Endothelial cell of umbilical vein (primary cell): ENCODE measurements at regions not wholly inside any gene's neighbourhood (a gene's known extent, or its start where the extent isn't known, plus 50 kb on each side); places are given as distances from the start of the nearest gene placed in this dataset.

ENCODE experiments used
- BruUV-seq: library from RNA; stranded (reverse); fragments of 400-500 nt; replicated peaks from 2 replicates; lab custom pipeline; 2021; lab: Mats Ljungman, UMichigan
- CTCF ChIA-PET: fragments of 300-600, 350-600 bp; sonication (Branson Sonifier 250); formaldehyde crosslinking; loops from one replicate; lab custom pipeline; 2021; ENCODE audit warnings: antibody characterized with exemption, inconsistent platforms; lab: Charles Lee
- POLR2A ChIA-PET: fragments of 300-600, 350-600 bp; sonication (Branson Sonifier 250); formaldehyde crosslinking; loops from one replicate; lab custom pipeline; 2021; ENCODE audit warnings: antibody characterized with exemption, inconsistent platforms; lab: Charles Lee
- DNase-seq: peaks from one replicate; pipeline ENCODE4 v3.0.0-alpha.2; 2011; ENCODE audit warnings: low read depth, low spot score
- FAIRE-seq: peaks from 2 replicates; lab custom pipeline; 2011; peaks lifted over from hg19 to GRCh38; lab: Jason Lieb, UNC
- H2AFZ ChIP-seq: 2 replicates; pipeline ENCODE4 v1.6.0; 2012; ENCODE audit warnings: low read depth, low read length, control low read depth, inconsistent platforms
- H3K27ac ChIP-seq: 2 replicates; pipeline ENCODE4 v1.5.1; 2011; ENCODE audit warnings: low read depth, mild to moderate bottlenecking, control low read depth, low read length, moderate library complexity; ENCODE audit not compliant: insufficient read depth
- H3K27me3 ChIP-seq, 2 experiments: 2 replicates each; pipeline versions ENCODE4 v1.6.0 to v1.6.1; 2011; ENCODE audit warnings: low read length in 2 of 2, mixed read lengths in 1 of 2; ENCODE audit not compliant: control insufficient read depth in 2 of 2, insufficient read depth in 2 of 2
- H3K36me3 ChIP-seq, 2 experiments: 2 replicates in 1 of 2; 3 replicates in 1 of 2; pipeline ENCODE4 v1.5.1; 2011; ENCODE audit warnings: low read length in 2 of 2, mild to moderate bottlenecking in 1 of 2, moderate library complexity in 1 of 2; ENCODE audit not compliant: control insufficient read depth in 2 of 2, insufficient read depth in 2 of 2; ENCODE audit errors: extremely low read depth in 1 of 2
- H3K4me1 ChIP-seq: 3 replicates; pipeline ENCODE4 v1.5.1; 2011; ENCODE audit warnings: mild to moderate bottlenecking, low read length; ENCODE audit not compliant: control insufficient read depth, insufficient read depth; ENCODE audit errors: extremely low read depth
- H3K4me2 ChIP-seq: 2 replicates; pipeline ENCODE4 v1.6.1; 2011; ENCODE audit warnings: low read length, control low read depth, mixed read lengths; ENCODE audit not compliant: insufficient read depth
- H3K4me3 ChIP-seq, 3 experiments: fragments of 200-600 bp in 1 of 3; sonication (generic), shearing (Covaris generic) in 1 of 3; replicated peaks in 1 of 3; 2 replicates each; pipeline ENCODE4 v1.5.1; 2011 to 2016; ENCODE audit warnings: control low read depth in 3 of 3, low read length in 3 of 3, mild to moderate bottlenecking in 2 of 3, inconsistent platforms in 1 of 3, low read depth in 1 of 3, moderate library complexity in 1 of 3; ENCODE audit not compliant: insufficient read depth in 1 of 3
- H3K79me2 ChIP-seq: 2 replicates; pipeline ENCODE4 v1.6.0; 2012; ENCODE audit warnings: low read length, inconsistent platforms; ENCODE audit not compliant: control insufficient read depth, insufficient read depth
- H3K9ac ChIP-seq: replicated peaks from 2 replicates; pipeline ENCODE3; 2011; ENCODE audit warnings: low read length, control low read depth; ENCODE audit not compliant: insufficient read depth; ENCODE audit errors: extremely low read depth
- H3K9me1 ChIP-seq: replicated peaks from 3 replicates; pipeline ENCODE4 v1.6.0; 2011; ENCODE audit warnings: mild to moderate bottlenecking, low read length; ENCODE audit not compliant: control insufficient read depth, insufficient read depth; ENCODE audit errors: extremely low read depth
- H3K9me3 ChIP-seq: replicated peaks from 2 replicates; pipeline ENCODE4 v1.5.1; 2012; ENCODE audit warnings: low read length, inconsistent platforms; ENCODE audit not compliant: control insufficient read depth, insufficient read depth
- H4K20me1 ChIP-seq: replicated peaks from 2 replicates; pipeline ENCODE3; 2011; ENCODE audit warnings: mild to moderate bottlenecking, low read length; ENCODE audit not compliant: control insufficient read depth, insufficient read depth; ENCODE audit errors: extremely low read depth
- EZH2 ChIP-seq: IDR thresholded peaks from 2 replicates; pipeline ENCODE4 v1.6.1; 2012; ENCODE audit warnings: borderline replicate concordance, low read depth, mild to moderate bottlenecking, moderate library complexity, low read length, inconsistent platforms; ENCODE audit not compliant: severe bottlenecking
- GATA2 ChIP-seq: IDR thresholded peaks from 2 replicates; pipeline ENCODE4 v1.7.0; 2011; ENCODE audit warnings: low read depth, mild to moderate bottlenecking, moderate library complexity, mixed read lengths, low read length; ENCODE audit not compliant: insufficient read length, insufficient read depth
- MYC ChIP-seq: IDR thresholded peaks from one replicate; pipeline ENCODE4 v1.6.1; 2011; ENCODE audit warnings: mild to moderate bottlenecking, low read depth, low read length
- POLR2AphosphoS5 ChIP-seq: IDR thresholded peaks from 2 replicates; pipeline ENCODE4 v1.6.1; 2012; ENCODE audit warnings: low read depth, mild to moderate bottlenecking, control low read depth, low read length, moderate library complexity; ENCODE audit not compliant: insufficient read depth
- dilution Hi-C: fragments of 300-500 bp; cut with MboI; formaldehyde crosslinking; loops from one replicate; pipeline ENCODE4 v1.15.0; 2019; ENCODE audit warnings: low sequenced_read_pairs; ENCODE audit not compliant: extremely low pct_ligation_motif_present
- intact Hi-C: fragments of 100-400 bp; cut with micrococcal nuclease; formaldehyde crosslinking; loops from one replicate; pipeline ENCODE4 v1.10.0; 2022

GRCh38 chr1:98437011-98437410 lies 224.5 kb upstream of the SNX7 start:
- Histone ChIP-seq H2AFZ (no peak overlapping the region), H3K79me2 (no peaks in the 10 kb centered on the region), H3K4me1 (no peaks in the 10 kb centered on the region), H3K36me3 (no peaks in the 10 kb centered on the region), H3K9me3 (no peaks in the 10 kb centered on the region), H3K9me1 (no peaks in the 10 kb centered on the region), H3K27me3 (no peaks in the 10 kb centered on the region), H3K4me2 (no peak overlapping the region), H4K20me1 (no peaks in the 10 kb centered on the region), H3K9ac (no peak overlapping the region), H3K27ac (no peak overlapping the region), H3K4me3 (no peak overlapping the region)
- no peak for DNase-seq
- ChIA-PET CTCF (no interaction called here), POLR2A (no interaction called here)
- TF ChIP-seq EZH2 (no peak), MYC (no peak), POLR2AphosphoS5 (no peak)
- no TSS peak for BruUV-seq
- dilution Hi-C loops (no loop called here), intact Hi-C loops (no loop called here)
- FAIRE-seq = no peak

DNA sequence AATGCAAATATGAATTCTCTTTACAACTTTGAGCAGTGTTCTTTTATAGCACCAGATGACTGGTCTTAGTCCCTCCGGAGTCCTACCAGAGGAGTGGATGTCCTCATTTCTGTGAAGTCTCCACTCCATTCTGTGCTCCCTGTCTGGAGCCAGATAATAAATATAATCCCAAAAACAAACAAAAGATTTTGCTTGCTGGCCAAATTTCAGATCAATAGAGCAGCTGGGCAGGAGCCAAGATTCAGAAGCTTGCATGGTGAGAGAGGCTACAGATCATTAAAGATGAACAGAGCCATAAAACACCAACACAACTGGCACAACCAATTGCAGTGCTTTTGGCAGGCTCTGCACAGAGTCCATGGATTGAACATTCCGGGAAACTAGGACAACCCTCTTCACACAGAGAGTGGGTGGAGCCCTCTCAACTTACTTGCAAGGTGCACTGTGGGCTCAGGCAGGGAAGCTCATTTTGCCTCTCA lies 231.5 kb upstream of the SNX7 start:
- no peak overlapping the region for H3K4me3 ChIP-seq
- no peaks in the 10 kb centered on the region for H3K27me3 ChIP-seq
- intact Hi-C loops = no loop called here
- no peaks in the 10 kb centered on the region for H3K4me1 ChIP-seq
- no TSS peak for BruUV-seq
- no peak overlapping the region for H2AFZ ChIP-seq
- no peaks in the 10 kb centered on the region for H3K9me3 ChIP-seq
- DNase-seq = no peak
- CTCF ChIA-PET = interaction anchor here (1.2 kb wide), 1 partner anchor 12 kb away, joined by 4 read pairs; no protein-coding TSS in a partner anchor
- H3K79me2 ChIP-seq = no peaks in the 10 kb centered on the region
- no peaks in the 10 kb centered on the region for H3K9me1 ChIP-seq
- FAIRE-seq = no peak
- H3K27ac ChIP-seq = no peak overlapping the region
- no peaks in the 10 kb centered on the region for H4K20me1 ChIP-seq
- TF ChIP-seq GATA2 (no peak), POLR2AphosphoS5 (no peak)
- H3K4me2 ChIP-seq = no peak overlapping the region
- H3K36me3 ChIP-seq = no peaks in the 10 kb centered on the region
- dilution Hi-C loops = no loop called here
- H3K9ac ChIP-seq = no peak overlapping the region
- POLR2A ChIA-PET = interaction anchor here (0.5 kb wide), 1 partner anchor 1912 kb away, joined by 3 read pairs; no protein-coding TSS in a partner anchor
